ENCODE measurements at regions not wholly inside any gene's neighbourhood (a gene's known extent, or its start where the extent isn't known, plus 50 kb on each side); places are given as distances from the start of the nearest gene placed in this dataset.
"Not testable (repeated sequence)": the region's sequence is repeated elsewhere in the genome, so short reads cannot be mapped to it uniquely, and the experiment has no call there.

GRCh38 chr1:149338221-149338691 is 136.6 kb upstream of the NBPF19 start:
- not testable (repeated sequence) for H3K36me3 Mint-ChIP-seq (ENCODE audit: low read depth); H3K27me3 Mint-ChIP-seq (ENCODE audit: low read depth); H3K4me1 Mint-ChIP-seq (ENCODE audit: low read depth); H3K4me3 Mint-ChIP-seq; H3K27ac Mint-ChIP-seq; DNase-seq (ENCODE audit: low spot score); H3K9me3 Mint-ChIP-seq

GRCh38 chr1:149338698-149339097 is 136.1 kb upstream of the NBPF19 start:
- H3K27ac Mint-ChIP-seq; H3K4me1 Mint-ChIP-seq (ENCODE audit: low read depth); H3K9me3 Mint-ChIP-seq; H3K27me3 Mint-ChIP-seq (ENCODE audit: low read depth); H3K36me3 Mint-ChIP-seq (ENCODE audit: low read depth); H3K4me3 Mint-ChIP-seq; DNase-seq (ENCODE audit: low spot score): not testable (repeated sequence)

DNA sequence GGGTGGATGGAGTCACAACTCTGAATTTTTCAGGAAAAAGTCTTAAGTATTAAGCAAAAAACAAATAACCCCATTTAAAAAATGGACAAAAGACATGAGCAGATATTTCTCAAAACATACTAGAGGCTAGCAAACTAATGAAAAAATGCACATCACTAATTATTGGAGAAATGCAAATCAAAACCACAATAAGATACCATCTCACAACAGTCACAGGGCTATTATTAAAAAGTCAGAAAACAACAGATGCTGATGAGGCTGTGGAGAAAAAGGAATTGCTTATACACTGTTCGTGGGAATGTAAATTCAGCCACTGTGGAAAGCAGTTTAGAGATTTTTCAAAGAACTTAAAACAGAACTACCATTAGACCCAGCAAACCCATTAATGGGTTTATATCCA is 125.4 kb upstream of the NBPF19 start:
- H3K4me1 Mint-ChIP-seq (ENCODE audit: low read depth); H3K9me3 Mint-ChIP-seq; H3K27ac Mint-ChIP-seq; H3K4me3 Mint-ChIP-seq; DNase-seq (ENCODE audit: low spot score); H3K36me3 Mint-ChIP-seq (ENCODE audit: low read depth); H3K27me3 Mint-ChIP-seq (ENCODE audit: low read depth): not testable (repeated sequence)

DNA sequence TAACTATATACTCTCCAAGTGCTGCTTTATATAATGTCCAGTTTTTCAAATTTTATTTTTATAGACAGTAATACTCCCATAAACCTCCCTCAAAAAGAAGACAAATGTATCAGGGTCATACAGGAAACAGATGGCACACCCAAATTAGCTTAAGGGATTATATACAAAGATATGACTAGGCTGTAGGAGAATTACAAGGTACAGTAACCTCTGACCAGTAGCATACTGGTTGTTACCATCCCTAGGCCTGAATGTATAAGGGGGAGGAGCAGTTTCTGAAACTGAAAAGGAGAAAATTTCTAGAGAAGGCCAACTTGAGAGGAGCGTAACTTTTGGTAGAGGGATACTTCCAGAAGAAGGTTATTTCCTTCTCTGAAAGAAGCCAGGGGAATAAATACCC is 122.6 kb upstream of the NBPF19 start:
- H3K27me3 Mint-ChIP-seq (ENCODE audit: low read depth); H3K27ac Mint-ChIP-seq; DNase-seq (ENCODE audit: low spot score); H3K9me3 Mint-ChIP-seq; H3K4me3 Mint-ChIP-seq; H3K36me3 Mint-ChIP-seq (ENCODE audit: low read depth); H3K4me1 Mint-ChIP-seq (ENCODE audit: low read depth): not testable (repeated sequence)

GRCh38 chr1:149354579-149354978 is 120.3 kb upstream of the NBPF19 start:
- H3K27me3 Mint-ChIP-seq (ENCODE audit: low read depth); H3K9me3 Mint-ChIP-seq; H3K4me3 Mint-ChIP-seq; DNase-seq (ENCODE audit: low spot score); H3K27ac Mint-ChIP-seq; H3K4me1 Mint-ChIP-seq (ENCODE audit: low read depth); H3K36me3 Mint-ChIP-seq (ENCODE audit: low read depth): not testable (repeated sequence)

DNA sequence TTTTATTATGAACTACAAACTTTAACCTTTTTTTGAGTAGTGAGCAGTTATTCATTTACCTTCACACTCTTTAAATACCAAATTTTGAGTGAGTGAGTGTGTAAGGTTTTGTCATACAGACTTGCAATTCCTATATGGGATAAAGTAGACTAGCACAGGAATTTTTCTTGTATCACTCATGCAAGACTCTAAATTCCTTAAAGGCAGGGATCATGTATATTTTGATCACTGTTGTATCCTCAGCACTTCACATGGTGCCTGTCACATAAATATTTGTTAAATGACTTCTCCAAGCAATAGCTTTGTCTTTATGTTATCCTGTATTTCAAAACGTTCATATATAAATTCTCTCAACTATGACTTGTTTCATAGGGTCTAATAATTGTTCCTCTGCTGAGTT is 119.1 kb upstream of the NBPF19 start:
- not testable (repeated sequence) for H3K27me3 Mint-ChIP-seq (ENCODE audit: low read depth); DNase-seq (ENCODE audit: low spot score); H3K9me3 Mint-ChIP-seq; H3K36me3 Mint-ChIP-seq (ENCODE audit: low read depth); H3K27ac Mint-ChIP-seq; H3K4me3 Mint-ChIP-seq; H3K4me1 Mint-ChIP-seq (ENCODE audit: low read depth)

GRCh38 chr1:149356152-149356551 is 118.7 kb upstream of the NBPF19 start:
- H3K27ac Mint-ChIP-seq; H3K4me3 Mint-ChIP-seq; H3K9me3 Mint-ChIP-seq; DNase-seq (ENCODE audit: low spot score); H3K4me1 Mint-ChIP-seq (ENCODE audit: low read depth); H3K36me3 Mint-ChIP-seq (ENCODE audit: low read depth); H3K27me3 Mint-ChIP-seq (ENCODE audit: low read depth): not testable (repeated sequence)

DNA sequence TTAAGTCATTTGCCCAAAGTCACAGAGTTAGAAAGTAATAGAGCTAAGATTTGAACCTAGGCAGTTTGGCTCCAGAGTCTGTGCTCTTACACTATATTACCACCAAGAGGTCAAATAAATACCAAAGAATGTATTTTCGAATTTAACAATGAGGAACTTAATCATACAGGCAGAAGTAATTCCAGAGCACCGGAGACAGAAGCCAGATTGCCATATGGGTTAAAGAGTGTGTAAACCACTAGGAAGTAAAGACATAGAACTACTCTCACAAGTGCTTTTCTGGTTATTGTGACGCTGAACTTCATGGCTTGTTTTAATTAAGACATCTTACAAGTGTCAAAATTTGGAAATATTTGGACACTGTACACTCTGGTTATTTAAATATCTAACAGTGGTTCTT is 114.5 kb upstream of the NBPF19 start:
- H3K4me1 Mint-ChIP-seq (ENCODE audit: low read depth); H3K4me3 Mint-ChIP-seq; DNase-seq (ENCODE audit: low spot score); H3K27me3 Mint-ChIP-seq (ENCODE audit: low read depth); H3K27ac Mint-ChIP-seq; H3K36me3 Mint-ChIP-seq (ENCODE audit: low read depth); H3K9me3 Mint-ChIP-seq: not testable (repeated sequence)

- H3K9me3 Mint-ChIP-seq; H3K36me3 Mint-ChIP-seq (ENCODE audit: low read depth); H3K4me1 Mint-ChIP-seq (ENCODE audit: low read depth); H3K27me3 Mint-ChIP-seq (ENCODE audit: low read depth); DNase-seq (ENCODE audit: low spot score); H3K27ac Mint-ChIP-seq; H3K4me3 Mint-ChIP-seq: not testable (repeated sequence)
Measured at GRCh38 chr1:149361310-149361709, 113.5 kb upstream of the NBPF19 start.

- not testable (repeated sequence) for H3K4me1 Mint-ChIP-seq (ENCODE audit: low read depth); H3K9me3 Mint-ChIP-seq; H3K4me3 Mint-ChIP-seq; H3K36me3 Mint-ChIP-seq (ENCODE audit: low read depth); H3K27me3 Mint-ChIP-seq (ENCODE audit: low read depth); DNase-seq (ENCODE audit: low spot score); H3K27ac Mint-ChIP-seq
Measured at GRCh38 chr1:149364188-149364981, 110.5 kb upstream of the NBPF19 start.

GRCh38 chr1:149366402-149366801 is 108.4 kb upstream of the NBPF19 start:
- not testable (repeated sequence) for H3K4me3 Mint-ChIP-seq; H3K4me1 Mint-ChIP-seq (ENCODE audit: low read depth); H3K27ac Mint-ChIP-seq; DNase-seq (ENCODE audit: low spot score); H3K27me3 Mint-ChIP-seq (ENCODE audit: low read depth); H3K36me3 Mint-ChIP-seq (ENCODE audit: low read depth); H3K9me3 Mint-ChIP-seq

DNA sequence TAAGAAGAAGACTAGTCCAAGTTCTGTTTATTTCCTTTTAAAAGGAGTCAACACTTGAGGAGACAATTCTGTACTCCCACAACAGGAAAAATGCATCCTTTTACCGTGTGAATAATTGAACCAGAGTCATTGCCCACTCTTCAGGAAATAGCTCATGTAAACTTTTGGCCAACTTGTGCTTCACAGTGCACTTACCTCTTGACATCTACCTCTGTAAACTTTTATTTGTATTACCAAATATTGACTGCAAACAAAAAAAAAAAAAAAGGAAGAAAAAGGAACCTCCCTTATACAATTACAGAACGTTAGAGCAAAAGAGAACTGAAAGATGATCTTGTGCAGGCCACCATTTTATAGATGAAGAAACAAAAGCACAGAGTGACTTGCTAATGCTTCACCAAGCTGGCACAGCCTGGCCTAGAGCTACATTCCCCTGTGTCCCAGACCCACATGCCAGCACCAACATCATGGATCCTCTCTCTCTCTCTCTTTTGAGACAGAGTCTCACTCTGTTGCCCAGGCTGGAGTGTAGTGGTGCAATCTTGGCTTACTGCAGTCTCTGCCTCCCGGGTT is 107.3 kb upstream of the NBPF19 start:
- H3K27ac Mint-ChIP-seq; H3K36me3 Mint-ChIP-seq (ENCODE audit: low read depth); H3K9me3 Mint-ChIP-seq; H3K4me3 Mint-ChIP-seq; DNase-seq (ENCODE audit: low spot score); H3K27me3 Mint-ChIP-seq (ENCODE audit: low read depth); H3K4me1 Mint-ChIP-seq (ENCODE audit: low read depth): not testable (repeated sequence)

DNA sequence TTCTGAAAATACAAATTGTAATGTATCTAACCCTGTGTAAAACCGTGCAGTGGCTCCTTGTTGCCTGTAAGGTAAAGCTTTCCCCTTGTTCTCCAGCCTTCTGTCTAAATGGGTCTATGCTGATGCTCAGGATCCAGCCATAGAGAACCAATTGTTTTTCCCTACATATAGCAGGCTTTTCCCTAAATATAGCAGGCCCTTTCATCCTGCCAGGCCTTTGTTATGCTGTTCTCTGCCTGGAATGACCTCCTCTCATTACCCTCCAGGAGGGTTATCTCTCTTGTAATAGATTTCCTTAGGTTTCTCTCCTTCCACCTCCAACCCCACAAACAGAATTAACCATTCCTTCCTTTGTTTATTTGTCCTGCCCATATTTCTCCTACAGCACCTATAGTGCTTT is 106.5 kb upstream of the NBPF19 start:
- H3K9me3 Mint-ChIP-seq; H3K27me3 Mint-ChIP-seq (ENCODE audit: low read depth); H3K4me3 Mint-ChIP-seq; DNase-seq (ENCODE audit: low spot score); H3K4me1 Mint-ChIP-seq (ENCODE audit: low read depth); H3K27ac Mint-ChIP-seq; H3K36me3 Mint-ChIP-seq (ENCODE audit: low read depth): not testable (repeated sequence)

- H3K4me3 Mint-ChIP-seq; H3K36me3 Mint-ChIP-seq (ENCODE audit: low read depth); H3K4me1 Mint-ChIP-seq (ENCODE audit: low read depth); H3K27ac Mint-ChIP-seq; H3K9me3 Mint-ChIP-seq; DNase-seq (ENCODE audit: low spot score); H3K27me3 Mint-ChIP-seq (ENCODE audit: low read depth): not testable (repeated sequence)
Measured at GRCh38 chr1:149369081-149369480, 105.8 kb upstream of the NBPF19 start.

DNA sequence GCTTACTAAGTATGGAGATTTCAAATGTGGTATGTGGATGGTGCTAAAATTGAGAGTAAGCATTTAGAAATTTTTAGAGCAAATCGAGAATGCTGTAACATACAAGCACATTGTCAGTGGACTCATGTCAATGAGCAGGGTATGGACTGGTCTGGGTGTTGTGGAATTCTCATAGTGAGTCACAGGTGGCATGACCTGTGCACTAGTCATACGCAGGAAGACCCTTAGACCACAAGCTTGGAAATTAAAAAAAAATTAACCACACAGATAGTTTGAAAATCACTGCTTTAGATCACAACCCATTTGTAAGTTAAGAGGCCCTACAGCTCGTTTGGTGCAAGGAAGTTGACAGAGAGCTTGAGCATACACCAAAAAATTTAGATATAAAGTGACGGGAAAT is 102.9 kb upstream of the NBPF19 start:
- H3K27ac Mint-ChIP-seq; H3K36me3 Mint-ChIP-seq (ENCODE audit: low read depth); H3K9me3 Mint-ChIP-seq; H3K27me3 Mint-ChIP-seq (ENCODE audit: low read depth); H3K4me1 Mint-ChIP-seq (ENCODE audit: low read depth); DNase-seq (ENCODE audit: low spot score); H3K4me3 Mint-ChIP-seq: not testable (repeated sequence)

Data from T-helper 2 cell treated with Interferon-gamma antibody and Interleukin-4, amounts not matched to agents 5 μg/mL and 100 μg/mL, for 36 hours (primary cell).